ENCODE measurements at regions not wholly inside any gene's neighbourhood (a gene's known extent, or its start where the extent isn't known, plus 50 kb on each side); places are given as distances from the start of the nearest gene placed in this dataset.

DNA sequence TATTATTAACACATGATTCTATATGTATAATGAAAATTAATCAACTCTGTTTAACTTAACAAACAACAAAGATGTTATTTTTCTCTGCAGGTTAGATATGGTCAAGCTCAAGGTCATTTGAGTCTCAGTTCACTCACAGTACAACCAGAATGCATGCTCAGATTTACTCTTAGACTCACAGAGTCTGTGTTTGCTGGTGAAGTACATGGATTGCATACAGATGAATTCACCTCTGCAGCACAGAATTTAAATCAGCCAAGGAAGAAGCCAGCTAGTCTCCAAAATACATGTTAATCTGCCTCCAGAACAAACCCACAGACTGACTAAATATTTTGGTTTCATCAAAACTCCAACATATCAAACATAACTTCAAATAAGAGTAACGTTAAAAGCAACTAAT is 424.5 kb downstream of the RAD51AP2 start:
- DNase-seq (ENCODE audit: insufficient read length, low spot score) (no peak), FAIRE-seq (no peak)
- no peak for TF ChIP-seq POU2F2 (IDR thresholded peaks at IDR 0.05; ENCODE audit: low read depth, low read length)
- TF ChIP-seq POLR2A (IDR thresholded peaks at IDR 0.05; ENCODE audit: low read depth, low read length), result no peak
- no peak for TF ChIP-seq SPI1 (IDR thresholded peaks at IDR 0.05; ENCODE audit: low read depth, low read length)
- TF ChIP-seq PAX5 (IDR thresholded peaks at IDR 0.05; ENCODE audit: insufficient read depth, low read length, severe bottlenecking), result no peak
- no peak for TF ChIP-seq TAF1 (IDR thresholded peaks at IDR 0.05; ENCODE audit: low read depth, low read length)

GRCh38 chr2:17086990-17087389 is 421.4 kb upstream of the CYRIA start:
- FAIRE-seq (no peak), DNase-seq (ENCODE audit: insufficient read length, low spot score) (no peak)
- no peak for TF ChIP-seq PAX5 (IDR thresholded peaks at IDR 0.05; ENCODE audit: insufficient read depth, low read length, severe bottlenecking)
- TF ChIP-seq SPI1 (IDR thresholded peaks at IDR 0.05; ENCODE audit: low read depth, low read length), result no peak
- TF ChIP-seq POLR2A (IDR thresholded peaks at IDR 0.05; ENCODE audit: low read depth, low read length), result no peak
- TF ChIP-seq POU2F2 (IDR thresholded peaks at IDR 0.05; ENCODE audit: low read depth, low read length), result no peak
- no peak for TF ChIP-seq POLR2AphosphoS5 (IDR thresholded peaks at IDR 0.05; ENCODE audit: low read depth, low read length)
- TF ChIP-seq TAF1 (IDR thresholded peaks at IDR 0.05; ENCODE audit: low read depth, low read length), result no peak

GRCh38 chr2:17085546-17086202 is 420.0 kb upstream of the CYRIA start:
- TF ChIP-seq POU2F2 (IDR thresholded peaks at IDR 0.05; ENCODE audit: low read depth, low read length) (no peak), TAF1 (IDR thresholded peaks at IDR 0.05; ENCODE audit: low read depth, low read length) (no peak), POLR2AphosphoS5 (IDR thresholded peaks at IDR 0.05; ENCODE audit: low read depth, low read length) (no peak), SPI1 (IDR thresholded peaks at IDR 0.05; ENCODE audit: low read depth, low read length) (no peak), POLR2A (IDR thresholded peaks at IDR 0.05; ENCODE audit: low read depth, low read length) (no peak)
- FAIRE-seq, result no peak
- DNase-seq (ENCODE audit: insufficient read length, low spot score), result no peak

DNA sequence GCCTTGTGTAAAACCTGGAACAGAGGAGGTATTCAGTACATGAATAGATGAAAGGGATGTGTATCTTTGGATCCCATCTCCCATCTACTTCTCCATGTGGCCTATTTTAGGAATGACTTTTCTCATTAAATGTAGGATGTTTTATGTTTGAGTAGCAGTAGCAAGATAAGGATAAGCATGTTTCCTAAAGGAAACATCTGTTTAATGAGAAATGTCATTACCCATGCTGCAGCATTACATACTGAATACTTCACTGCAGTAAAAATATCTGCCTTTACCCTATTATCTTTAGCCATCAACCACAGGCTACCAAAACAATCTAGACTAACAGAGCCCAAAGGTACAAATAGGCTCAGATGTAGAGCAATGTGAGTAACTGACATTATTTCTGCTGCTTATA is 419.2 kb upstream of the CYRIA start:
- FAIRE-seq (no peak), DNase-seq (ENCODE audit: insufficient read length, low spot score) (no peak)
- TF ChIP-seq TAF1 (IDR thresholded peaks at IDR 0.05; ENCODE audit: low read depth, low read length) (no peak), POLR2A (IDR thresholded peaks at IDR 0.05; ENCODE audit: low read depth, low read length) (no peak), POLR2AphosphoS5 (IDR thresholded peaks at IDR 0.05; ENCODE audit: low read depth, low read length) (no peak), POU2F2 (IDR thresholded peaks at IDR 0.05; ENCODE audit: low read depth, low read length) (no peak), SPI1 (IDR thresholded peaks at IDR 0.05; ENCODE audit: low read depth, low read length) (no peak), PAX5 (IDR thresholded peaks at IDR 0.05; ENCODE audit: insufficient read depth, low read length, severe bottlenecking) (no peak)

DNA sequence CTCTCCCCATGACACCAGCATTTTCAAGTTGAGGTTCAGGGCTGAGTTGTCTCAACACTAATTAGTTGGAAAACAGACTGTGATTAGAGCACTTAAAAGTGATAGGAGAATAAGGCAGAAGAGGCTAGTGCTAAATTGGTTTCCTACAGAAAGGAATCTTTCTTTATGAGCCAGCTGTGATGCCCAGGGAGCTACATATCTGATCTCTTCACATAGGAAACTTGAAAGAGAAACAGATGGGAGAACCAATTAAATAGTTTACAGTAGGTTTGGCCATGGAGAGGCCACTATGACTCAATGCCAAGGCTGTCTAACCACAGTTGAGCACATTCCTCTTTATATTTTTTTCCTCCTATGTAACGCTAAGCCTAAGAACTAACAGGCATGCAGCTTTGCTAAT is 418.3 kb upstream of the CYRIA start:
- no peak for TF ChIP-seq POU2F2 (IDR thresholded peaks at IDR 0.05; ENCODE audit: low read depth, low read length)
- TF ChIP-seq PAX5 (IDR thresholded peaks at IDR 0.05; ENCODE audit: insufficient read depth, low read length, severe bottlenecking), result no peak
- no peak for TF ChIP-seq POLR2A (IDR thresholded peaks at IDR 0.05; ENCODE audit: low read depth, low read length)
- no peak for TF ChIP-seq TAF1 (IDR thresholded peaks at IDR 0.05; ENCODE audit: low read depth, low read length)
- no peak for TF ChIP-seq SPI1 (IDR thresholded peaks at IDR 0.05; ENCODE audit: low read depth, low read length)
- no peak for TF ChIP-seq POLR2AphosphoS5 (IDR thresholded peaks at IDR 0.05; ENCODE audit: low read depth, low read length)
- DNase-seq (ENCODE audit: insufficient read length, low spot score) (no peak), FAIRE-seq (no peak)

- DNase-seq (ENCODE audit: insufficient read length, low spot score) (no peak), FAIRE-seq (no peak)
- no peak for TF ChIP-seq POU2F2 (IDR thresholded peaks at IDR 0.05; ENCODE audit: low read depth, low read length)
- TF ChIP-seq POLR2AphosphoS5 (IDR thresholded peaks at IDR 0.05; ENCODE audit: low read depth, low read length), result no peak
- no peak for TF ChIP-seq PAX5 (IDR thresholded peaks at IDR 0.05; ENCODE audit: insufficient read depth, low read length, severe bottlenecking)
- TF ChIP-seq POLR2A (IDR thresholded peaks at IDR 0.05; ENCODE audit: low read depth, low read length), result no peak
- TF ChIP-seq TAF1 (IDR thresholded peaks at IDR 0.05; ENCODE audit: low read depth, low read length), result no peak
- TF ChIP-seq SPI1 (IDR thresholded peaks at IDR 0.05; ENCODE audit: low read depth, low read length), result no peak
Observed at GRCh38 chr2:17079262-17079661, 413.6 kb upstream of the CYRIA start.

DNA sequence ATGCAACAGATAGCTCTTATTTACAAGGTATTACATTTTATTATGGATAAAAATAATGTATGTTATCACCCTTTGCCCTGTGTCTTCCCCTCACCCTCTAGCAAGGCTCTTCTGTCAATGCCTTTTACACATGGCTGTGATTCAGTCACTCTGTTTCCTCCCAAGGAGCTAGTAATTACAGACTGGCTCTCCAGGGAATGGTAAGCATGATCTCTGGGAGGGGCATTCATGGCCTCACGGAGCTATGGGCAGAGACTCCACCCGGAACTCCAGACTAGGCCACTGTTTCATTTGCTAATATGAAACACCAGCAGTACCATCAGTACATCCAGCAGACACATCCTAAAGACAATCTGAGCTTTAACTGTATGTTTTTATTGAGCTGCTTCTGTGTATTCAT is 410.9 kb upstream of the CYRIA start:
- TF ChIP-seq SPI1 (IDR thresholded peaks at IDR 0.05; ENCODE audit: low read depth, low read length), result no peak
- TF ChIP-seq POU2F2 (IDR thresholded peaks at IDR 0.05; ENCODE audit: low read depth, low read length), result no peak
- no peak for TF ChIP-seq PAX5 (IDR thresholded peaks at IDR 0.05; ENCODE audit: insufficient read depth, low read length, severe bottlenecking)
- TF ChIP-seq TAF1 (IDR thresholded peaks at IDR 0.05; ENCODE audit: low read depth, low read length), result no peak
- TF ChIP-seq POLR2AphosphoS5 (IDR thresholded peaks at IDR 0.05; ENCODE audit: low read depth, low read length), result no peak
- no peak for TF ChIP-seq POLR2A (IDR thresholded peaks at IDR 0.05; ENCODE audit: low read depth, low read length)
- FAIRE-seq (no peak), DNase-seq (ENCODE audit: insufficient read length, low spot score) (no peak)

DNA sequence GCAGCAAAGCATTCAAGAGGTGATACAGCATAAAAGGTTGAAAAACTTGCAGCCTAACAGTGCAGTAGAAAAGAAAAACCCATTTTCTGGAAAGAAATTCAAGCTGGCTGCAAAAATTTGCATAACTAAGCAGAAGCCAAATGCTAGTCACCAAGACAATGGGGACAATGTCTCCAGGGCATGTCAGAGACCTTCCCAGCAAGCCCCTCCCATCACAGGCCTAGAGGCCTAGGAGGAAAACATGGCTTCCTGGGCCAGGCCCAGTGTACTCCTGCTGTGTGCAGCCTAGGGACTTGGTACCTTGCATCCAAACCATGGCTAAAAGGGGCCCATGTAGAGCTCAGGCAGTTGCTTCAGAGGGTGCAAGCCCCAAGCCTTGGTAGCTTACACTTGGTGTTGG is 405.1 kb upstream of the CYRIA start:
- TF ChIP-seq SPI1 (IDR thresholded peaks at IDR 0.05; ENCODE audit: low read depth, low read length) (no peak), TAF1 (IDR thresholded peaks at IDR 0.05; ENCODE audit: low read depth, low read length) (no peak), POLR2AphosphoS5 (IDR thresholded peaks at IDR 0.05; ENCODE audit: low read depth, low read length) (no peak), PAX5 (IDR thresholded peaks at IDR 0.05; ENCODE audit: insufficient read depth, low read length, severe bottlenecking) (no peak), POLR2A (IDR thresholded peaks at IDR 0.05; ENCODE audit: low read depth, low read length) (no peak), POU2F2 (IDR thresholded peaks at IDR 0.05; ENCODE audit: low read depth, low read length) (no peak)
- FAIRE-seq, result no peak
- DNase-seq (ENCODE audit: insufficient read length, low spot score), result no peak

DNA sequence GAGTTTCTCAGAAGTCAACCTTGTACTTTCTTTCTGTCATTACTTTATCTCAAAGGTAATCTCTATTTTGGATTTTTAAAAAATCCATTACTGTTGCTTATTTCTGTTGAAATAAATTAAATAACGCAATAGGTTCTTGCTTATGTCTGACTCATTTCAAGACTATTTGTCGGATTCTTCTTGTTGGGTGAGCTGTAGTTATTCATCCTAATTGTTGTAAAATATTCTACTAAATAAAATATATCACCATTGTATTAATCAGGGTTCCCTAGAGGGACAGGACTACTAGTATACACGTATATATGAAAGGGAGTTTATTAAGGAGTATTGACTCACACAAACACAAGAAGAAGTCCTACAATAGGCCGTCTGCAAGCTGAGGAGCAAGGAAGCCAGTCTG is 403.9 kb upstream of the CYRIA start:
- FAIRE-seq (no peak), DNase-seq (ENCODE audit: insufficient read length, low spot score) (no peak)
- TF ChIP-seq SPI1 (IDR thresholded peaks at IDR 0.05; ENCODE audit: low read depth, low read length), result no peak
- no peak for TF ChIP-seq POLR2A (IDR thresholded peaks at IDR 0.05; ENCODE audit: low read depth, low read length)
- no peak for TF ChIP-seq POU2F2 (IDR thresholded peaks at IDR 0.05; ENCODE audit: low read depth, low read length)
- TF ChIP-seq PAX5 (IDR thresholded peaks at IDR 0.05; ENCODE audit: insufficient read depth, low read length, severe bottlenecking), result no peak
- TF ChIP-seq TAF1 (IDR thresholded peaks at IDR 0.05; ENCODE audit: low read depth, low read length), result no peak
- TF ChIP-seq POLR2AphosphoS5 (IDR thresholded peaks at IDR 0.05; ENCODE audit: low read depth, low read length), result no peak

DNA sequence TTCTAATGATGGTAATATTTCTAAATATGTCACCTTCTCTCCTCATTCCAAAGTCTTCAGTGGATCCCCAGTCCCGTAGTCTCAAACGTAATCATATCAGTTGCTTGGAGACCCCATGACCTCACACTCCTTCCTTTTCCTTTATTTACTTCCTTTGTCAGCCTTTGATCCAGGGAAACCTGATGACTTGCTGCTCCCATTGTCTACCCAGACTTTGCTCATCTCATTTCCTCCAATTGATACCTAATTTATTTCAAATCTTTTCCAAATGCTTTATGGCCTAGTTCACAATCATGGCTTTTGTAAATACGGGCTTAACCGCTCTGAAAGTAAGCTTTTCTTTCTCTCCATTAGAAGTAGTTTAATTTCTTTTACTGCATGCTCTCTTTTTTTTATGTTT is 402.4 kb upstream of the CYRIA start:
- TF ChIP-seq POLR2AphosphoS5 (IDR thresholded peaks at IDR 0.05; ENCODE audit: low read depth, low read length) (no peak), POU2F2 (IDR thresholded peaks at IDR 0.05; ENCODE audit: low read depth, low read length) (no peak), POLR2A (IDR thresholded peaks at IDR 0.05; ENCODE audit: low read depth, low read length) (no peak), PAX5 (IDR thresholded peaks at IDR 0.05; ENCODE audit: insufficient read depth, low read length, severe bottlenecking) (no peak)
- DNase-seq (ENCODE audit: insufficient read length, low spot score) (no peak), FAIRE-seq (no peak)
